MCF 10A (cell line): ENCODE measurements at regions not wholly inside any gene's neighbourhood (a gene's known extent, or its start where the extent isn't known, plus 50 kb on each side); places are given as distances from the start of the nearest gene placed in this dataset.

ENCODE experiments used
- BruUV-seq: library from RNA; stranded (reverse); fragments of 400-500 nt; replicated peaks from 2 replicates; lab custom pipeline; 2021; lab: Mats Ljungman, UMichigan
- CTCF ChIA-PET: fragments of 300-600 bp; sonication (Branson Sonifier 250); formaldehyde crosslinking; extraction: SDS; loops from one replicate; lab custom pipeline; 2021; ENCODE audit warnings: antibody characterized with exemption, inconsistent platforms; lab: Yijun Ruan, JAX
- POLR2A ChIA-PET: fragments of 300-600, 350-650 bp; sonication (Branson Sonifier 250); formaldehyde crosslinking; extraction: SDS; loops from one replicate; lab custom pipeline; 2020; ENCODE audit warnings: antibody characterized with exemption, inconsistent platforms; lab: Yijun Ruan, JAX
- DNase-seq: peaks from one replicate; pipeline ENCODE4 v3.0.0-alpha.2; 2018; ENCODE audit not compliant: unreplicated experiment
- H3K27ac Mint-ChIP-seq: one replicate; pipeline ENCODE4 v1.8.0; 2022; ENCODE audit warnings: mild to moderate bottlenecking, low read depth, mixed read lengths; ENCODE audit not compliant: unreplicated experiment
- H3K27me3 Mint-ChIP-seq: one replicate; pipeline ENCODE4 v1.8.0; 2022; ENCODE audit warnings: mixed read lengths; ENCODE audit not compliant: insufficient read depth, unreplicated experiment
- H3K36me3 Mint-ChIP-seq: one replicate; pipeline ENCODE4 v1.8.0; 2022; ENCODE audit warnings: mild to moderate bottlenecking, moderate library complexity, mixed read lengths; ENCODE audit not compliant: insufficient read depth, unreplicated experiment
- H3K4me1 Mint-ChIP-seq: one replicate; pipeline ENCODE4 v1.8.0; 2022; ENCODE audit warnings: mixed read lengths; ENCODE audit not compliant: insufficient read depth, unreplicated experiment
- H3K4me3 Mint-ChIP-seq: one replicate; pipeline ENCODE4 v1.8.0; 2022; ENCODE audit warnings: mild to moderate bottlenecking, moderate library complexity, mixed read lengths; ENCODE audit not compliant: unreplicated experiment
- H3K9me3 Mint-ChIP-seq: one replicate; pipeline ENCODE4 v1.8.0; 2022; ENCODE audit warnings: mixed read lengths; ENCODE audit not compliant: unreplicated experiment
- CTCF ChIP-seq: fragments of 200-600 bp; IDR thresholded peaks from one replicate; pipeline ENCODE4 v1.8.0; 2022; ENCODE audit warnings: antibody characterized with exemption, mild to moderate bottlenecking; ENCODE audit not compliant: unreplicated experiment
- intact Hi-C: fragments of 100-400 bp; cut with micrococcal nuclease; formaldehyde crosslinking; loops from 2 replicates; pipeline ENCODE4 v1.14.1; 2022

- Mint-ChIP-seq H3K27ac (no peak overlapping the region), H3K9me3 (peaks cover 7% of the 10 kb centered on the region), H3K4me1 (no peaks in the 10 kb centered on the region), H3K27me3 (no peaks in the 10 kb centered on the region), H3K4me3 (no peak overlapping the region), H3K36me3 (no peaks in the 10 kb centered on the region)
- POLR2A ChIA-PET, result interaction anchor here (1.1 kb wide), 1 partner anchor 13 kb away, joined by 5 read pairs; no protein-coding TSS in a partner anchor
- TF ChIP-seq CTCF, result no peak
- CTCF ChIA-PET, result no interaction called here
- intact Hi-C loops, result no loop called here
- BruUV-seq, result no TSS peak
- no peak for DNase-seq
These were observed 60.0 kb upstream of the TEX13D start for GRCh38 chrX:124272370-124272982.

DNA sequence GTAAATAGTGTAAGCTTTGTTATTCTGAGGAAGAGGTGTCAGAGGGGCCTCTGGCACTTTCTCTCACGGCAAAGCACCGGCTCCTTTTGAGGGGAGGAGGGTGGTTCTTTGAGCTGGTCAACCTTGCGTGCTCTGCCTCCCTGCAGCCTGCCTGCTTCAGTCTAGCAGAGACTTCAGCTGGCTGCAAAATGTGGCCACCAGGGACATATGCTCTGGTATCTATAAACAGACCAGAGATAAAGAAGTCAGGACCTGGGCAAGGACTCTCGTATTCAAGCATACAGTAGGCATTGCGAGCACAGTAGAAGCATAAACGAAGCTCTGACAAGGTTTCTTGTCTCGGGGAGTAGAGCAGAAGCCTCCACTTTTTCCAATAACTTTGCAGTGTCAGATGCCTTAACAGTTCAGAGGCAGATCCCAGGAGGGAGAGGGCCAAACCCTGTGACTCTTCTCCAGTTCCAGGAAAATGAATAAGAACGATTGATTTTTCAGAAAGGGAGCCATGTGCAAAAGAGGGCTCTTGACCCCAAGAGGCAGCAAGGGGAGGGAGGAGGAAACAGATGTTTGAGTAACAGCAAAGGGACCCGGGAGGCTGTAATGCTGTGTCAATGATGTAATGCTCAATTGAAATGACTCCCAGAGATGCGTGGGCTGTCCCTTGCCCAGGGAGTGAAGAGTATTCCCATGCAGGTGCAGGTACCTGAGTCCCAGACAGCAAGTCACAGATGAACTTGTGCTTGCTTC, 57.9 kb upstream of the TEX13D start:
- ChIA-PET CTCF (no interaction called here), POLR2A (no interaction called here)
- no peak for TF ChIP-seq CTCF
- BruUV-seq, result no TSS peak
- intact Hi-C loops, result no loop called here
- DNase-seq, result no peak
- H3K4me1 Mint-ChIP-seq, result no peaks in the 10 kb centered on the region
- H3K36me3 Mint-ChIP-seq, result no peaks in the 10 kb centered on the region
- no peak overlapping the region for H3K27ac Mint-ChIP-seq
- H3K4me3 Mint-ChIP-seq, result no peak overlapping the region
- peaks cover 7% of the 10 kb centered on the region for H3K9me3 Mint-ChIP-seq
- H3K27me3 Mint-ChIP-seq, result no peaks in the 10 kb centered on the region

DNA sequence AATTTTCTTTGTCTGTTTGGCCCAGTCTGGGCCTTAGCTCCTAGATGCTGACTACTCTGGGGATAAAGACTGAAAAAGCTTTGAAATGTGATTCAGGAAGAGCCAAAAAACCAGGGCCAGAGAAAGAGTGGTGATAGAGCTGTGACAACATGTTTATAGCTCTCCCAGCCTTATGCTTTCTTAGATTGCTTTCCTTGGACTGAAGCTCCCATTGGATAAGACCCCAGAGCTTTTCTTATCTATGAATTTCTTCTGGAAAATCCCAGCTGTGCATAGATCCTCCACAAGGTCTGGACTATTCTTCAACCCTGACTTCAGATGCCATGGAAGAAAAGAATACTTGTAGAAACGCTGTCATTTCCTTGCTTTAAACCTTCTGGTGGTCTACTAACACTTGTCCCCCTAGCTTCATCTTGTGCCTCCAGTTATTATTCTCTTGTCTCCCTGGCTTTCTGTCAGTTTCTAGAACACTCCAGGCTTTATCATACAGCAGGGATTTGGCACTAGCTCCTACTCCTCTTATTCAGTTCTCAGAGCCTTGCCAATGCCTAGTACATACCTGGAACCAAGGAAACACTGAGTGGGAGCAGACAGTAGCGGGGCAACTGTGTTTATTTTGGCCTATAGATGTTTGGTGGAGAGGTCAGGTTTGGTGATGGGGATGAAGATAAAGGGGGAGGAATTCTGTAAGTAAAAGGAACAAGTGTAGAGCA, 57.1 kb upstream of the TEX13D start:
- H3K36me3 Mint-ChIP-seq, result no peaks in the 10 kb centered on the region
- H3K27me3 Mint-ChIP-seq, result no peaks in the 10 kb centered on the region
- ChIA-PET CTCF (no interaction called here), POLR2A (no interaction called here)
- H3K4me3 Mint-ChIP-seq, result no peak overlapping the region
- H3K9me3 Mint-ChIP-seq, result peaks cover 7% of the 10 kb centered on the region
- H3K4me1 Mint-ChIP-seq, result no peaks in the 10 kb centered on the region
- no peak for TF ChIP-seq CTCF
- intact Hi-C loops, result no loop called here
- no peak overlapping the region for H3K27ac Mint-ChIP-seq
- BruUV-seq, result no TSS peak
- no peak for DNase-seq

DNA sequence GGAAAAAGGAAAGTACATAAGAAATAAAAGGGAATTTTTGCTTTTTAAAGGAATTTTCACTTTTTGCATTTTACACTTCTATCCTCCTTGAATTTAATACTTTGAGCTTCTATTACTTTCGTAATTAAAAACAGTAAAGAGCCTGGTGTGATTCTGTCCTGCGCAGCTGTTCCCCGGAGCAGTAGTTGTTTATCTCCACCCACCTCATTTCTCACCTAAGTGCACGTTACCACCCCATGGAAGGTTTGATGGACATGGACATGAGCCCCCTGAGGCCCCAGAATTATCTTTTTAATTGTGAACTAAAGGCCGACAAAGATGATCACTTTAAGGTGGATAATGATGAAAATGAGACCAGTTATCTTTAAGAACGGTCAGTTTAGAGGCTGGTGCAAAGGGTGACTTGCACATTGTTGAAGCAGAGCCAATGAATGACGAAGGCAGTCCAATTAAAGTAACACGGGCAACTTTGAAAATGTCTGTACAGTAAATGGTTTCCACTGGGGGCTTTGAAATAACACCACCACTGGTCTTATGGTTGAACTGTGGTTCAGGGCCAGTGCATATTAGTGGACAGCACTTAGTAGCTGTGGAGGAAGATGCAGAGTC, 52.1 kb upstream of the TEX13D start:
- no peaks in the 10 kb centered on the region for H3K27me3 Mint-ChIP-seq
- H3K9me3 Mint-ChIP-seq, result peaks cover 6% of the 10 kb centered on the region
- DNase-seq, result no peak
- no TSS peak for BruUV-seq
- H3K4me3 Mint-ChIP-seq, result no peak overlapping the region
- ChIA-PET CTCF (no interaction called here), POLR2A (no interaction called here)
- no peaks in the 10 kb centered on the region for H3K4me1 Mint-ChIP-seq
- intact Hi-C loops, result no loop called here
- no peak for TF ChIP-seq CTCF
- H3K27ac Mint-ChIP-seq, result no peak overlapping the region
- peaks cover 5% of the 10 kb centered on the region for H3K36me3 Mint-ChIP-seq
